ENCODE measurements at regions not wholly inside any gene's neighbourhood (a gene's known extent, or its start where the extent isn't known, plus 50 kb on each side); places are given as distances from the start of the nearest gene placed in this dataset.

GRCh38 chr2:164429354-164429753 is 191.9 kb downstream of the GRB14 start:
- TF ChIP-seq EP300 (IDR thresholded peaks at IDR 0.05) (no peak), POLR2AphosphoS5 (IDR thresholded peaks at IDR 0.05) (no peak), CTCF (IDR thresholded peaks at IDR 0.05) (no peak), POLR2A (IDR thresholded peaks at IDR 0.05; ENCODE audit: low read depth) (no peak)
- no peak for DNase-seq (ENCODE audit: extremely low spot score)
- H3K4me1 ChIP-seq, result no peaks in the 10 kb centered on the region
- no peak overlapping the region for H3K27ac ChIP-seq (replicated peaks in 1 of 4)
- 72% methylated on average over 2 of the region's 2 CpGs for WGBS
- no peaks in the 10 kb centered on the region for H3K36me3 ChIP-seq
- no peaks in the 10 kb centered on the region for H3K9me3 ChIP-seq
- no peaks in the 10 kb centered on the region for H3K27me3 ChIP-seq
- intact Hi-C loops (cut with DNase I), result no loop called here
- H3K4me3 ChIP-seq, result no peak overlapping the region

GRCh38 chr2:164427111-164427510 is 194.2 kb downstream of the GRB14 start:
- intact Hi-C loops (cut with DNase I), result no loop called here
- TF ChIP-seq EP300 (IDR thresholded peaks at IDR 0.05), result no peak
- TF ChIP-seq POLR2A (IDR thresholded peaks at IDR 0.05; ENCODE audit: low read depth), result no peak
- no peak for TF ChIP-seq CTCF (IDR thresholded peaks at IDR 0.05)
- no peak for TF ChIP-seq POLR2AphosphoS5 (IDR thresholded peaks at IDR 0.05)
- no peak overlapping the region for H3K4me3 ChIP-seq
- H3K4me1 ChIP-seq, result no peaks in the 10 kb centered on the region
- H3K9me3 ChIP-seq, result no peaks in the 10 kb centered on the region
- H3K36me3 ChIP-seq, result no peaks in the 10 kb centered on the region
- no peak for DNase-seq (ENCODE audit: extremely low spot score)
- no peaks in the 10 kb centered on the region for H3K27me3 ChIP-seq
- WGBS, result 95% methylated on average over 7 of the region's 7 CpGs
- no peak overlapping the region for H3K27ac ChIP-seq (replicated peaks in 1 of 4)

GRCh38 chr2:164420787-164421186 is 200.5 kb downstream of the GRB14 start:
- Histone ChIP-seq H3K36me3 (no peaks in the 10 kb centered on the region), H3K4me1 (no peaks in the 10 kb centered on the region), H3K27me3 (no peaks in the 10 kb centered on the region), H3K4me3 (no peak overlapping the region), H3K9me3 (no peaks in the 10 kb centered on the region), H3K27ac (replicated peaks in 1 of 4) (no peak overlapping the region)
- TF ChIP-seq CTCF (IDR thresholded peaks at IDR 0.05) (no peak), POLR2AphosphoS5 (IDR thresholded peaks at IDR 0.05) (no peak), EP300 (IDR thresholded peaks at IDR 0.05) (no peak), POLR2A (IDR thresholded peaks at IDR 0.05; ENCODE audit: low read depth) (no peak)
- DNase-seq (ENCODE audit: extremely low spot score), result no peak
- intact Hi-C loops (cut with DNase I), result no loop called here
- 94% methylated on average over 5 of the region's 5 CpGs for WGBS

GRCh38 chr2:164412831-164413230 is 208.5 kb downstream of the GRB14 start:
- Histone ChIP-seq H3K4me3 (no peak overlapping the region), H3K4me1 (no peaks in the 10 kb centered on the region), H3K27ac (replicated peaks in 1 of 4) (no peak overlapping the region), H3K36me3 (no peaks in the 10 kb centered on the region), H3K9me3 (no peaks in the 10 kb centered on the region), H3K27me3 (no peaks in the 10 kb centered on the region)
- no peak for TF ChIP-seq CTCF (IDR thresholded peaks at IDR 0.05)
- no peak for TF ChIP-seq POLR2A (IDR thresholded peaks at IDR 0.05; ENCODE audit: low read depth)
- no peak for DNase-seq (ENCODE audit: extremely low spot score)
- whole genome bisulfite sequencing, result 88% methylated on average over 2 of the region's 2 CpGs
- intact Hi-C loops (cut with DNase I), result no loop called here

GRCh38 chr2:164389411-164389810 is 231.9 kb downstream of the GRB14 start:
- H3K36me3 ChIP-seq, result no peaks in the 10 kb centered on the region
- no peaks in the 10 kb centered on the region for H3K9me3 ChIP-seq

More at GRCh38 chr2:164389411-164389810, 231.9 kb downstream of the GRB14 start:
- Histone ChIP-seq H3K4me3 (no peak overlapping the region), H3K27ac (replicated peaks in 1 of 4) (no peak overlapping the region), H3K27me3 (no peaks in the 10 kb centered on the region), H3K4me1 (peaks cover 0 to 10% (median 4%) of the 10 kb centered on the region in 4 donors)
- intact Hi-C loops (cut with DNase I), result no loop called here
- 90% methylated on average over 6 of the region's 6 CpGs for WGBS
- TF ChIP-seq CTCF (IDR thresholded peaks at IDR 0.05) (no peak), POLR2A (IDR thresholded peaks at IDR 0.05; ENCODE audit: low read depth) (no peak), POLR2AphosphoS5 (IDR thresholded peaks at IDR 0.05) (no peak), EP300 (IDR thresholded peaks at IDR 0.05) (no peak)
- no peak for DNase-seq (ENCODE audit: extremely low spot score)

Data from esophagus muscularis mucosa (tissue), 4 donors.